ENCODE measurements at regions not wholly inside any gene's neighbourhood (a gene's known extent, or its start where the extent isn't known, plus 50 kb on each side); places are given as distances from the start of the nearest gene placed in this dataset.

- no peak for TF ChIP-seq POLR2AphosphoS5 (IDR thresholded peaks at IDR 0.05; ENCODE audit: insufficient read depth in 1 of 2, low read depth in 1 of 2)
- no peak for TF ChIP-seq POLR2A (IDR thresholded peaks at IDR 0.05)
- TF ChIP-seq CTCF (IDR thresholded peaks at IDR 0.05) = no peak
- no peaks in the 10 kb centered on the region for H3K9me3 ChIP-seq
- H3K27ac ChIP-seq = no peak overlapping the region
- H3K36me3 ChIP-seq = no peaks in the 10 kb centered on the region
- H3K4me3 ChIP-seq = no peak overlapping the region
- no peak for DNase-seq (ENCODE audit: extremely low spot score in 2 of 2)
- intact Hi-C loops (cut with DNase I) = no loop called here
- no peaks in the 10 kb centered on the region for H3K4me1 ChIP-seq
- H3K27me3 ChIP-seq = no peaks in the 10 kb centered on the region
Measured at GRCh38 chr6:22007469-22007868, 289.4 kb downstream of the PRL start.

- Histone ChIP-seq H3K4me1 (no peaks in the 10 kb centered on the region), H3K36me3 (no peaks in the 10 kb centered on the region), H3K27ac (no peak overlapping the region), H3K27me3 (no peaks in the 10 kb centered on the region), H3K4me3 (no peak overlapping the region), H3K9me3 (no peaks in the 10 kb centered on the region)
- TF ChIP-seq POLR2A (IDR thresholded peaks at IDR 0.05) (no peak), POLR2AphosphoS5 (IDR thresholded peaks at IDR 0.05; ENCODE audit: insufficient read depth in 1 of 2, low read depth in 1 of 2) (no peak), CTCF (IDR thresholded peaks at IDR 0.05) (no peak)
- no peak for DNase-seq (ENCODE audit: extremely low spot score in 2 of 2)
- intact Hi-C loops (cut with DNase I) = no loop called here
Measured at GRCh38 chr6:22008248-22008836, 288.5 kb downstream of the PRL start.

- TF ChIP-seq CTCF (IDR thresholded peaks at IDR 0.05) (no peak), POLR2A (IDR thresholded peaks at IDR 0.05) (no peak), POLR2AphosphoS5 (IDR thresholded peaks at IDR 0.05; ENCODE audit: insufficient read depth in 1 of 2, low read depth in 1 of 2) (no peak)
- no peaks in the 10 kb centered on the region for H3K36me3 ChIP-seq
- intact Hi-C loops (cut with DNase I) = no loop called here
- no peaks in the 10 kb centered on the region for H3K27me3 ChIP-seq
- H3K4me3 ChIP-seq = no peak overlapping the region
- H3K9me3 ChIP-seq = no peaks in the 10 kb centered on the region
- no peaks in the 10 kb centered on the region for H3K4me1 ChIP-seq
- no peak overlapping the region for H3K27ac ChIP-seq
- no peak for DNase-seq (ENCODE audit: extremely low spot score in 2 of 2)
Measured at GRCh38 chr6:22010102-22010501, 286.7 kb downstream of the PRL start.

GRCh38 chr6:22015216-22015615, 281.6 kb downstream of the PRL start:
- Histone ChIP-seq H3K4me3 (no peak overlapping the region), H3K27me3 (no peaks in the 10 kb centered on the region), H3K27ac (no peak overlapping the region), H3K36me3 (no peaks in the 10 kb centered on the region), H3K4me1 (no peaks in the 10 kb centered on the region), H3K9me3 (no peaks in the 10 kb centered on the region)
- TF ChIP-seq POLR2AphosphoS5 (IDR thresholded peaks at IDR 0.05; ENCODE audit: insufficient read depth in 1 of 2, low read depth in 1 of 2) (no peak), POLR2A (IDR thresholded peaks at IDR 0.05) (no peak), CTCF (IDR thresholded peaks at IDR 0.05) (no peak)
- no peak for DNase-seq (ENCODE audit: extremely low spot score in 2 of 2)
- intact Hi-C loops (cut with DNase I) = no loop called here

GRCh38 chr6:22015944-22016343, 280.9 kb downstream of the PRL start:
- intact Hi-C loops (cut with DNase I) = no loop called here
- DNase-seq (ENCODE audit: extremely low spot score in 2 of 2) = no peak
- H3K27ac ChIP-seq = no peak overlapping the region
- no peaks in the 10 kb centered on the region for H3K27me3 ChIP-seq
- no peak for TF ChIP-seq POLR2AphosphoS5 (IDR thresholded peaks at IDR 0.05; ENCODE audit: insufficient read depth in 1 of 2, low read depth in 1 of 2)
- TF ChIP-seq CTCF (IDR thresholded peaks at IDR 0.05) = no peak
- no peak for TF ChIP-seq POLR2A (IDR thresholded peaks at IDR 0.05)
- H3K9me3 ChIP-seq = no peaks in the 10 kb centered on the region
- H3K4me3 ChIP-seq = no peak overlapping the region
- no peaks in the 10 kb centered on the region for H3K4me1 ChIP-seq
- H3K36me3 ChIP-seq = no peaks in the 10 kb centered on the region
